Aorta (tissue), 5 donors: ENCODE measurements at regions not wholly inside any gene's neighbourhood (a gene's known extent, or its start where the extent isn't known, plus 50 kb on each side); places are given as distances from the start of the nearest gene placed in this dataset.

ENCODE experiments used
- ATAC-seq: fragments of 200-7000 bp; cut with Tn5 transposase; one replicate; pipeline ENCODE4 v1.9.1; 2022; ENCODE audit warnings: moderate library complexity; ENCODE audit not compliant: low FRiP score
- DNase-seq, 2 donors: peaks; one replicate each; pipeline ENCODE4 v3.0.0-alpha.2; 2020
- H3K27ac ChIP-seq, 2 donors: one replicate each; pipeline ENCODE4 v1.5.1; 2013; ENCODE audit warnings: low read length in 2 of 2, mild to moderate bottlenecking in 2 of 2, moderate library complexity in 2 of 2, control low read depth in 1 of 2, inconsistent platforms in 1 of 2, low read depth in 1 of 2
- H3K27me3 ChIP-seq, 2 donors: one replicate each; pipeline ENCODE4 v1.6.1; 2013; ENCODE audit warnings: control low read depth in 1 of 2, low read length in 1 of 2, mild to moderate bottlenecking in 1 of 2, moderate library complexity in 1 of 2; ENCODE audit not compliant: insufficient read depth in 2 of 2, control insufficient read depth in 1 of 2
- H3K36me3 ChIP-seq, 2 donors: one replicate each; pipeline ENCODE4 v1.6.1; 2013; ENCODE audit warnings: control low read depth in 1 of 2, low read length in 1 of 2, mild to moderate bottlenecking in 1 of 2; ENCODE audit not compliant: insufficient read depth in 2 of 2, control insufficient read depth in 1 of 2
- H3K4me1 ChIP-seq, 2 donors: one replicate each; pipeline ENCODE4 v1.6.1; 2013; ENCODE audit warnings: low read length in 2 of 2, control low read depth in 1 of 2, mild to moderate bottlenecking in 1 of 2, moderate library complexity in 1 of 2; ENCODE audit not compliant: insufficient read depth in 2 of 2, control insufficient read depth in 1 of 2
- H3K4me3 ChIP-seq, 2 donors: one replicate each; pipeline ENCODE4 v1.5.1; 2013; ENCODE audit warnings: low read length in 2 of 2, control low read depth in 1 of 2, mild to moderate bottlenecking in 1 of 2
- H3K9me3 ChIP-seq: one replicate; pipeline ENCODE4 v1.6.1; 2013; ENCODE audit warnings: mild to moderate bottlenecking, low read length; ENCODE audit not compliant: control insufficient read depth
- WGBS, 2 donors: extraction: QIAGEN DNeasy Blood & Tissue Kit; methylation state at CpG; one replicate each; pipeline ENCODE4 v1.1.7; 2013; 5-methylcytosine and 5-hydroxymethylcytosine counted together
- intact Hi-C, 2 donors: fragments of 100-400 bp; cut with DNase I; formaldehyde crosslinking; loops; one replicate each; pipeline versions ENCODE4 v1.14.2 to v1.15.0; 2022
- donor health status: healthy with polysubstance abuse.
- donor health status: Bipolar disorder and iron deficiency.
- donor health status: DM: no; HTN: no; CAD: no.
- donor health status: DM: no; HTN: no; CAD: no.
- donor health status: DM: yes; HTN: yes; CAD: no.

DNA sequence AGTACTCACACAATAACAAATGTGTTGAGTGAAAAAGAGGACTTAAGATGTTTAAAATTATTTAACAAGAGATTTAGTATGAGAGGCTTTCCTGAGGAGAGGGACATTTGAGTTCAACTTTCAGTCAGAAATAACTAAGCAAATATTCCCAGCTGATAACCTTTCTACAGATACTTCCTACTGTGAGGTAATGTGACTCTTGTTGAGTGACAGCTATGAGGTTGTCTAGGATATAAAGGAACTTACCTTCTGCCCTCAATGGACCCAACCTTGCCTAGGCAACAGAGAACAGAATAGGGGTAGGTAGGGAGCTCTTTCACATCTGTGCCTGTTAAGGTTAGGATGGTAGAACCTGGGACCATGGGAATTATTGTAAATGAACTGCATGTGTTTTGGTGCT, 54.7 kb downstream of the GLUD2 start:
- Histone ChIP-seq H3K27ac (no peak overlapping the region), H3K4me3 (no peak overlapping the region), H3K36me3 (no peaks in the 10 kb centered on the region), H3K4me1 (no peaks in the 10 kb centered on the region), H3K9me3 (no peaks in the 10 kb centered on the region), H3K27me3 (no peaks in the 10 kb centered on the region)
- intact Hi-C loops: no loop called here
- ATAC-seq (no peak), DNase-seq (no peak)

DNA sequence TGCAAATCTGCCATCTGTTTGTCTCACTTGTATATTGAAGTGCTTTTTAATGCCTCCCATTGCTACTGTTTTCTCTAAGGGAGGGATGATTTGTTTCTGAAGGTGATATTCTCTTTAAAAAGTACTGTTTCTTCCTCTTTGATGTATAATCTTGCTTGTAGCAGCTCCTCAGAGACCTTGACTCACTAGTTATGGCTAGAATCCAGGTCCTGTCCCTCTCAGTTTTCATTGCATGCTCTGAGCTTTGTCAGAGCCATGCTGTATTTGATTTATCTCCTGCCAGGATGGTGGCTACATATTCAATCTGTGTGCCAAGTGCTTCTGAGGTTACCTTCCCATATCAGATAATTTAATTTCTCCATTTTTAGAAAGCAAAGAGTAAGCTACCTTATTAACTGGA, 56.0 kb downstream of the GLUD2 start:
- H3K27ac ChIP-seq: no peak overlapping the region
- H3K9me3 ChIP-seq: no peaks in the 10 kb centered on the region
- H3K27me3 ChIP-seq: no peaks in the 10 kb centered on the region
- DNase-seq (no peak), ATAC-seq (no peak)
- intact Hi-C loops: no loop called here
- no peaks in the 10 kb centered on the region for H3K36me3 ChIP-seq
- H3K4me3 ChIP-seq: no peak overlapping the region
- H3K4me1 ChIP-seq: no peaks in the 10 kb centered on the region

DNA sequence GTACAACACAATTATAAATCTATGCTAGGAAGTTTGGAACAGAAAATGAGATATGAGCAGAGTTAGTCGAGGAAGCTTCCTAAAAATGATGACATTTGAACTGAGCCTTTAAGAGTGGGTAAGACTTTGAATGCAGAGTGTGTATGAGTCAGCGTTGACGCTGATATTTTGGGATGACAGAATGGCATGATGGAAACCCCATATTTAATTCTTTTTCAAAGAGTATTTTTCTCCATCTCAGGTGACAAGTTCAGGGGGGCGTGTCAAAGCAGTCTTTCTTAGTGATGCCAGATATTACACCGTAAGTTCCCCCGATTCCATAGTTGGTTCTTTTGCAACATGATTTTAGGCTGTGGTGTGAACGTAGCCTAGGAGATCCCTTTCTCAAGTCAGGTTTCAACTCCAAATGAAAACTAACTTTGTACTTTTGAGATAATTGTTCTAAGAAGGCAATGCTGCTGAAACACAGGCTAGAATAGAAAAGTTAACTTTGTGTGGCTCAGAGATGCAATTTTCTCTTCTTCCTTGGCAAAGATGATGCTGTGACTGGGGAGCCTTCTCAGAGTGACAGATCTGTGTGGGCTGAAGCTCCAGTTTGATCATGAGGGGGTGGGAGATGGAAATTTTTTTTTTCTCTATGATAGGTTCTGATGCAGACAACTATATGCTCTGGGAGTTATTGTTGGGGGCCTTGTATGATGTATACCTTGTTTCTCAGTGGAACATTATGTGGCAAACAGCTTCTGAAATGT, 59.2 kb downstream of the GLUD2 start:
- Histone ChIP-seq H3K4me3 (no peak overlapping the region), H3K4me1 (no peaks in the 10 kb centered on the region), H3K27me3 (no peaks in the 10 kb centered on the region), H3K9me3 (no peaks in the 10 kb centered on the region), H3K27ac (no peak overlapping the region), H3K36me3 (no peaks in the 10 kb centered on the region)
- ATAC-seq (no peak), DNase-seq (no peak)
- intact Hi-C loops: no loop called here
- WGBS, 2 donors: 71 to 85% methylated on average over 7 of the region's 7 CpGs

DNA sequence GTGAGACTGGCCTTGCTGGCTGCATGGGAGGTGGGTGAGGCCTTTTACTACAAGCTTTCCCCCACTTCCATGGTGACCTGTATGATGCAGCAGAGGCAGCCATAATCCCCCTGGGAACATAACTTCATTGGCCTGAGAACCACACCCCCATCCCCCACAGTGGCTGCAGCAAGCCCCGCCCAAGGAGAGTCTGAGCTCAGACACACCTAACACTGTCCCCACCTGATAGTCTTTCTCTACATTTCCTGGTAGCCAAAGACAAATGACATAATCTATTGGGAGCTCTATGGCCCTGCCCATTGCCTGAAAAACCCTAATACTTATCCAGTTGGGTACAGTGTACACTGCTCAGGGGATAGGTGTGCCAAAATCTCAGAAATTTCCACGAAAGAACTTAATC, 62.6 kb downstream of the GLUD2 start:
- Histone ChIP-seq H3K27me3 (no peaks in the 10 kb centered on the region), H3K27ac (no peak overlapping the region), H3K9me3 (no peaks in the 10 kb centered on the region), H3K4me1 (no peaks in the 10 kb centered on the region), H3K36me3 (no peaks in the 10 kb centered on the region), H3K4me3 (no peak overlapping the region)
- no peak for ATAC-seq
- no peak for DNase-seq
- intact Hi-C loops: no loop called here
- WGBS, 2 donors: 49 to 85% methylated on average over 2 of the region's 2 CpGs

DNA sequence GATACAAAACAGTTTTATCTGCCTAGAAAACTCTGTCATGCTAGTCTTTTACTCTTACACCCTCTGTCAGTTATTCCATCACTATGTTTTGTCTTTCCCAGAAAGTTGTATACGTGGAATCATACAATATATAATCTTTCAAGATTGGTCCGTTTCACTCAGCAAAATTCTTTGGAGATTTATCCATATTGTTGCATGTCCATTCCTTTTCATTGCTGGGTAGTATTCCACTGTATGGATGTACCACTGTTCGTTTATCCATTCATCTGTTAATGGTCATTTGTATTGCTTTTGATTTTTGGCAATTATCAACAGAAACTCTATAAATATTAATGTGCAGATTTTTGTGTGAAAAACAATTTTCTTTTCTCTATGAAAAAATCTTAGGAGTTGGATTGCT, 63.1 kb downstream of the GLUD2 start:
- WGBS, 2 donors: 63 to 91% methylated on average over 3 of the region's 3 CpGs
- Histone ChIP-seq H3K27ac (no peak overlapping the region), H3K4me1 (no peaks in the 10 kb centered on the region), H3K9me3 (no peaks in the 10 kb centered on the region), H3K27me3 (no peaks in the 10 kb centered on the region), H3K36me3 (no peaks in the 10 kb centered on the region), H3K4me3 (no peak overlapping the region)
- intact Hi-C loops: no loop called here
- no peak for ATAC-seq
- no peak for DNase-seq

DNA sequence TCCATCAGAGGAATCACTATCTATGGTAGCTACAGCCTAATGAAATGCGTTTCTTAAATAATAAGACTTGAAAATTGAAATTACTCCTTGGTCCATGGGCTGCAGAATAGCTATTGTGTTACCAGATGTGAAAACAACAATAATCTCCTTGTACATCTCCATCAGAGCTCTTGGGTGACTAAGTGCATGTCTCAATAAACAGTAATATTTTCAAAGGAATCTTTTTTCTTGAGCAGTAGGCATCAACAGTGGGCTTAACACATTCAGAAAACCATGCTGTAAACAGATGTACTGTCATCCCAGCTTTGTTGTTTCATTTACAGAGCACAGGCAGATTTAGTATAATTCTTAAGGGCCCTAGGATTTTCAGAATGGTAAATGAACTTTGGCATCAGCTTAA, 67.3 kb downstream of the GLUD2 start:
- no peak for DNase-seq
- Histone ChIP-seq H3K4me3 (no peak overlapping the region), H3K27me3 (no peaks in the 10 kb centered on the region), H3K4me1 (no peaks in the 10 kb centered on the region), H3K9me3 (no peaks in the 10 kb centered on the region), H3K27ac (no peak overlapping the region), H3K36me3 (no peaks in the 10 kb centered on the region)
- WGBS, 2 donors: 52 to 88% methylated on average over 1 of the region's 1 CpG
- intact Hi-C loops: no loop called here
- no peak for ATAC-seq

DNA sequence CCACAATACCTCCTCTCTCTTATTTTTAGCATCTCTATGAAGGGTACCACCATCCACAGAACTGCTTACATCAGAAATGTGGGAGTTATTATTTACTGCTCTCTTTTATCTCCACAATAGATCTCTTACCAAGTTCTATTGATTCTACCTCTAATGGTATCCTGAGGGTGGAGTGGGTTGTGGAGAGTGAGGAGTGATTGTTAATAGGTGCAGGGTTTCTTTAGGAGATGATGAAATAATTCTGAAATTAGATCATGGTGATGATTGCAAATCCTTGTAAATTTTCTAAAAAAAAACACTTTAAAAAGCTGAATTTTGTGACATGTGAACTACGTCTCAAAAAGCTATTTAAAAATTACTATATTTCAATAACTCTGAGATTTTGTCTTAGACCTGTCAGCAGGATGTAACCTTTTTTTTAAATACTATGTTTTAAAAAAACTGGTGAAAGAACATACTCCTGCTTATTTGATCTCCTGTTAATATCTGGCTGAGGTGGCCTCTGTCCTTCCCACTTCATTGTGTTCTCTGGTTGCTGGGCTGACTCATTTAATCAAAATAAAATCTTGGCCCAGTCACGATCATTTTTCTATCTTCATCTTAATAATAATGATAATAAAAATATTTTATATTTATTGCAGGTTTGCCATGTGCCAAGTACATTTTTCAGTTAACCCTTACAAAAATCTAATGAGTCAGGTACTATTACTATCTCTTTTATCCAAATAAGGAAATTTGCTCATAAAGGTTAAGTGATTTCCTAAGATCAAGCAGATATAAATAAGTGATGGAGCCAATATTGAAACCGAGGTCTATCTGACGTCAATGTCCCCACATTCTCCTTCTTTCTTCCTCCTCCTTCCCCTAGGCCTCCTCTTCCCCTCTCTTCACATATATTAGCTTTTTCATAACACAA, 73.5 kb downstream of the GLUD2 start:
- DNase-seq (no peak), ATAC-seq (no peak)
- Histone ChIP-seq H3K4me3 (no peak overlapping the region), H3K27ac (no peak overlapping the region), H3K4me1 (no peaks in the 10 kb centered on the region), H3K9me3 (no peaks in the 10 kb centered on the region), H3K36me3 (no peaks in the 10 kb centered on the region), H3K27me3 (no peaks in the 10 kb centered on the region)
- WGBS, 2 donors: 57 to 65% methylated on average over 4 of the region's 4 CpGs
- intact Hi-C loops: no loop called here

DNA sequence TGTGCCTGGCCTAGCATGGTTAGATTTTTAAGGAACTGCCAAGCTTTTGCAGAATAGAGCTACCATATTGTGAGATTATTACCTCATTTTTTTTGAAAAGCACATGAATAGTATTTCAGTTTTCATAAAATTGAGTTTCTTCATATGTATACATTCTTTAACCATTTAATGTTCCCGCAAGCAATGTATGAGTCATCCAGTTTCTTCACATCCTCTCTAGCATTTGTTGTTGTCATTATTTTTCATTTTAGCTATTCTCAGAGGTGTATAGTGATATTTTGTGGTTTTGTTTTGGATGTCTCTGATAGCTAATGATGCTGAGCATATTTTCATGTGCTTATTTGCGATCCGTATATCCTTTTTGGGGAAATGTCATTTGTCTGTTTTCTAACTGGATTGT, 74.9 kb downstream of the GLUD2 start:
- H3K9me3 ChIP-seq: no peaks in the 10 kb centered on the region
- no peaks in the 10 kb centered on the region for H3K27me3 ChIP-seq
- ATAC-seq (no peak), DNase-seq (no peak)
- no peak overlapping the region for H3K27ac ChIP-seq
- intact Hi-C loops: no loop called here
- H3K4me1 ChIP-seq: no peaks in the 10 kb centered on the region
- 92 to 96% methylated on average over 3 of the region's 3 CpGs for WGBS, 2 donors
- H3K4me3 ChIP-seq: no peak overlapping the region
- H3K36me3 ChIP-seq: no peaks in the 10 kb centered on the region
